A549 (cell line): ENCODE measurements at regions not wholly inside any gene's neighbourhood (a gene's known extent, or its start where the extent isn't known, plus 50 kb on each side); places are given as distances from the start of the nearest gene placed in this dataset.

Experiments
- CEBPB ChIP-seq, 2 experiments: fragments of >200 bp in 1 of 2; sonication (Bioruptor Twin) in 1 of 2; formaldehyde crosslinking in 1 of 2; IDR thresholded peaks; 2 replicates each; pipeline ENCODE4 v1.6.1; 2012 to 2016
- CHD2 ChIP-seq: fragments of 150-350 bp; IDR thresholded peaks from 2 replicates; pipeline ENCODE4 v1.6.1; 2014; ENCODE audit warnings: low read length; ENCODE audit not compliant: partially characterized antibody
- EP300 ChIP-seq, 2 experiments: fragments of >200 bp; sonication (Bioruptor Twin); formaldehyde crosslinking; IDR thresholded peaks; 2 replicates in 1 of 2; 3 replicates in 1 of 2; pipeline ENCODE4 v1.6.1; 2016 to 2017
- NFE2L2 ChIP-seq: fragments of 150-350 bp; conservative IDR thresholded peaks from 2 replicates; pipeline ENCODE4 v1.6.1; 2014; ENCODE audit warnings: low read length
- POLR2A ChIP-seq: IDR thresholded peaks from 2 replicates; pipeline ENCODE4 v1.6.1; 2012; ENCODE audit warnings: mild to moderate bottlenecking, low read length
- SMC3 ChIP-seq: fragments of >200 bp; sonication (Bioruptor Twin); formaldehyde crosslinking; IDR thresholded peaks from 3 replicates; pipeline ENCODE4 v1.6.1; 2018; ENCODE audit warnings: inconsistent platforms
- TF ChIP-seq, protein P1 (sequence below): fragments of >200 bp; sonication (Bioruptor Twin); formaldehyde crosslinking; IDR thresholded peaks from 3 replicates; pipeline ENCODE4 v1.5.1; 2016
- TF ChIP-seq, protein P2 (sequence below): fragments of >200 bp; sonication (Bioruptor Twin); formaldehyde crosslinking; IDR thresholded peaks from 2 replicates; pipeline ENCODE4 v1.6.1; 2016
- TF ChIP-seq, protein P3 (sequence below): fragments of 200-600 bp; sonication (generic); IDR thresholded peaks from 2 replicates; pipeline ENCODE4 v1.6.1; 2016; ENCODE audit warnings: antibody characterized with exemption, mild to moderate bottlenecking, moderate library complexity
- TF ChIP-seq, protein P4 (sequence below): fragments of >200 bp; sonication (Bioruptor Twin); formaldehyde crosslinking; IDR thresholded peaks from 3 replicates; pipeline ENCODE4 v1.6.1; 2016

DNA sequence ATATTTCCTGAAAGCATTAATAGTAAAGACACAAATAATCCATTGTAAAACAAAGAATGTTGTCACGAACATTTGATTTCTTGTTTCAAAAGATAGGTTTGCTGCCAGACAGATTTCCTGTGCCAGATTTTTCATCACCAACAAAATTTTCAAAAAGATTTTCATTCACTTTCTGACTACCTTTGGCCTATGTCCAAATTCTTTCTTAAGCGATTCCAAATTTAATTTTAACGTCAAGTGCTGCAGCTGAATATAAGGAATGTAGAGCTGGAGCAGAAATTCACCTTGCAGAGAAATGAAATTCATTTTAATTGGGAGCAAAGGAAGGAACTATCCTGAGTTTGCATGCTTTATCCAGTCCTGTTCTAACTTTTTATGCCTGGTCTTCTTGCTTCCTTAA is 277.4 kb downstream of the CCER1 start:
- TF ChIP-seq CEBPB (IDR thresholded peaks at IDR 0.05) (no peak), EP300 (IDR thresholded peaks at IDR 0.05) (no peak), POLR2A (no peak), NFE2L2 (no peak), SMC3 (no peak), CHD2 (no peak)
- TF ChIP-seq, protein P1, sequence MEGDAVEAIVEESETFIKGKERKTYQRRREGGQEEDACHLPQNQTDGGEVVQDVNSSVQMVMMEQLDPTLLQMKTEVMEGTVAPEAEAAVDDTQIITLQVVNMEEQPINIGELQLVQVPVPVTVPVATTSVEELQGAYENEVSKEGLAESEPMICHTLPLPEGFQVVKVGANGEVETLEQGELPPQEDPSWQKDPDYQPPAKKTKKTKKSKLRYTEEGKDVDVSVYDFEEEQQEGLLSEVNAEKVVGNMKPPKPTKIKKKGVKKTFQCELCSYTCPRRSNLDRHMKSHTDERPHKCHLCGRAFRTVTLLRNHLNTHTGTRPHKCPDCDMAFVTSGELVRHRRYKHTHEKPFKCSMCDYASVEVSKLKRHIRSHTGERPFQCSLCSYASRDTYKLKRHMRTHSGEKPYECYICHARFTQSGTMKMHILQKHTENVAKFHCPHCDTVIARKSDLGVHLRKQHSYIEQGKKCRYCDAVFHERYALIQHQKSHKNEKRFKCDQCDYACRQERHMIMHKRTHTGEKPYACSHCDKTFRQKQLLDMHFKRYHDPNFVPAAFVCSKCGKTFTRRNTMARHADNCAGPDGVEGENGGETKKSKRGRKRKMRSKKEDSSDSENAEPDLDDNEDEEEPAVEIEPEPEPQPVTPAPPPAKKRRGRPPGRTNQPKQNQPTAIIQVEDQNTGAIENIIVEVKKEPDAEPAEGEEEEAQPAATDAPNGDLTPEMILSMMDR = no peak
- TF ChIP-seq, protein P2, sequence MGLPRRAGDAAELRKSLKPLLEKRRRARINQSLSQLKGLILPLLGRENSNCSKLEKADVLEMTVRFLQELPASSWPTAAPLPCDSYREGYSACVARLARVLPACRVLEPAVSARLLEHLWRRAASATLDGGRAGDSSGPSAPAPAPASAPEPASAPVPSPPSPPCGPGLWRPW = no peak
- TF ChIP-seq, protein P3, sequence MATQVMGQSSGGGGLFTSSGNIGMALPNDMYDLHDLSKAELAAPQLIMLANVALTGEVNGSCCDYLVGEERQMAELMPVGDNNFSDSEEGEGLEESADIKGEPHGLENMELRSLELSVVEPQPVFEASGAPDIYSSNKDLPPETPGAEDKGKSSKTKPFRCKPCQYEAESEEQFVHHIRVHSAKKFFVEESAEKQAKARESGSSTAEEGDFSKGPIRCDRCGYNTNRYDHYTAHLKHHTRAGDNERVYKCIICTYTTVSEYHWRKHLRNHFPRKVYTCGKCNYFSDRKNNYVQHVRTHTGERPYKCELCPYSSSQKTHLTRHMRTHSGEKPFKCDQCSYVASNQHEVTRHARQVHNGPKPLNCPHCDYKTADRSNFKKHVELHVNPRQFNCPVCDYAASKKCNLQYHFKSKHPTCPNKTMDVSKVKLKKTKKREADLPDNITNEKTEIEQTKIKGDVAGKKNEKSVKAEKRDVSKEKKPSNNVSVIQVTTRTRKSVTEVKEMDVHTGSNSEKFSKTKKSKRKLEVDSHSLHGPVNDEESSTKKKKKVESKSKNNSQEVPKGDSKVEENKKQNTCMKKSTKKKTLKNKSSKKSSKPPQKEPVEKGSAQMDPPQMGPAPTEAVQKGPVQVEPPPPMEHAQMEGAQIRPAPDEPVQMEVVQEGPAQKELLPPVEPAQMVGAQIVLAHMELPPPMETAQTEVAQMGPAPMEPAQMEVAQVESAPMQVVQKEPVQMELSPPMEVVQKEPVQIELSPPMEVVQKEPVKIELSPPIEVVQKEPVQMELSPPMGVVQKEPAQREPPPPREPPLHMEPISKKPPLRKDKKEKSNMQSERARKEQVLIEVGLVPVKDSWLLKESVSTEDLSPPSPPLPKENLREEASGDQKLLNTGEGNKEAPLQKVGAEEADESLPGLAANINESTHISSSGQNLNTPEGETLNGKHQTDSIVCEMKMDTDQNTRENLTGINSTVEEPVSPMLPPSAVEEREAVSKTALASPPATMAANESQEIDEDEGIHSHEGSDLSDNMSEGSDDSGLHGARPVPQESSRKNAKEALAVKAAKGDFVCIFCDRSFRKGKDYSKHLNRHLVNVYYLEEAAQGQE = no peak
- TF ChIP-seq, protein P4, sequence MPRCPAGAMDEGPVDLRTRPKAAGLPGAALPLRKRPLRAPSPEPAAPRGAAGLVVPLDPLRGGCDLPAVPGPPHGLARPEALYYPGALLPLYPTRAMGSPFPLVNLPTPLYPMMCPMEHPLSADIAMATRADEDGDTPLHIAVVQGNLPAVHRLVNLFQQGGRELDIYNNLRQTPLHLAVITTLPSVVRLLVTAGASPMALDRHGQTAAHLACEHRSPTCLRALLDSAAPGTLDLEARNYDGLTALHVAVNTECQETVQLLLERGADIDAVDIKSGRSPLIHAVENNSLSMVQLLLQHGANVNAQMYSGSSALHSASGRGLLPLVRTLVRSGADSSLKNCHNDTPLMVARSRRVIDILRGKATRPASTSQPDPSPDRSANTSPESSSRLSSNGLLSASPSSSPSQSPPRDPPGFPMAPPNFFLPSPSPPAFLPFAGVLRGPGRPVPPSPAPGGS = no peak
